ENCODE measurements at regions not wholly inside any gene's neighbourhood (a gene's known extent, or its start where the extent isn't known, plus 50 kb on each side); places are given as distances from the start of the nearest gene placed in this dataset.

DNA sequence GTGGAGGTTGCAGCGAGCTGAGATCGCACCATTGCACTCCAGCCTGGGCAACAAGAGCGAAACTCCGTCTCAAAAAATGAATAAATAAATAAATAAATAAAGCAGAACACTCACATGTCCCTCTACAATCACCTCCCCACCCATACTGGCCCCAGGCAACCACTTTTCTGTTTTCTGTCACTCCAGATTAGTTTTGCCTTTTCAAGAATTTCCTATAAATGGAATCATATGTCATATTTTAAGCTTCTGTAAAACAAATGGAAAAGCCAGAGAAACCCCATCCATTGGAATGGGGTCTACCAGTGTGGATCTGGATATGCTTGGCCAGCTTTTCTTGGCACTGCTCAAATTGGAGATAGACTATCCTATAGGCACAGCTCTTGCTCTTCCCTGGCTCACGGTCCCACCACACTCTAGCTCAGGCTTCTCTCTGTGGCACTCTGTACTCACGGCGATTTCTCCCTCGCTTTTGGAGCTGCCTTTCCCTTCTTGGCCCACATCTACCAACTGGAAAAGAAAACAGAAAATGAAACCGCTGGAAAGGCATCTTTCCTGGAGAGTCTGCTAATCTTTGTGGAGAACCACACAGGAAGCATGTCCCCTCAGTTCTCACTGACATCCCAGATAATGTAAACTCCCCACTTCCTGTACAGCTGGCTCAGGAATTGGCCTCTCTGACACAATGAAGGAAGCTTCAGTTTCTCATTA, 210.1 kb downstream of the JCAD start:
- DNase-seq (no peak), ATAC-seq (no peak)
- Mint-ChIP-seq H3K9me3 (ENCODE audit: low read depth) (no peaks in the 10 kb centered on the region), H3K4me1 (peaks cover 5% of the 10 kb centered on the region), H3K4me3 (no peak overlapping the region), H3K27ac (no peak overlapping the region), H3K36me3 (no peaks in the 10 kb centered on the region), H3K27me3 (peaks cover 13% of the 10 kb centered on the region)
- CTCF ChIA-PET = interaction anchor here (1.0 kb wide), 1 partner anchor 18 kb away, joined by 3 read pairs; no protein-coding TSS in a partner anchor

- Mint-ChIP-seq H3K9me3 (ENCODE audit: low read depth) (no peaks in the 10 kb centered on the region), H3K4me1 (peaks cover 5% of the 10 kb centered on the region), H3K36me3 (no peaks in the 10 kb centered on the region), H3K27me3 (peaks cover 8% of the 10 kb centered on the region), H3K27ac (no peak overlapping the region), H3K4me3 (no peak overlapping the region)
- no peak for DNase-seq
- ATAC-seq = no peak
- CTCF ChIA-PET = no interaction called here
Observed at GRCh38 chr10:29846881-29847280, 212.1 kb upstream of the SVIL start.

GRCh38 chr10:29845166-29845565, 210.4 kb upstream of the SVIL start:
- H3K4me1 Mint-ChIP-seq = peaks cover 5% of the 10 kb centered on the region
- no peaks in the 10 kb centered on the region for H3K9me3 Mint-ChIP-seq (ENCODE audit: low read depth)
- H3K36me3 Mint-ChIP-seq = no peaks in the 10 kb centered on the region
- DNase-seq (no peak), ATAC-seq (no peak)
- H3K4me3 Mint-ChIP-seq = no peak overlapping the region
- CTCF ChIA-PET = no interaction called here
- no peak overlapping the region for H3K27ac Mint-ChIP-seq
- H3K27me3 Mint-ChIP-seq = peaks cover 3% of the 10 kb centered on the region

DNA sequence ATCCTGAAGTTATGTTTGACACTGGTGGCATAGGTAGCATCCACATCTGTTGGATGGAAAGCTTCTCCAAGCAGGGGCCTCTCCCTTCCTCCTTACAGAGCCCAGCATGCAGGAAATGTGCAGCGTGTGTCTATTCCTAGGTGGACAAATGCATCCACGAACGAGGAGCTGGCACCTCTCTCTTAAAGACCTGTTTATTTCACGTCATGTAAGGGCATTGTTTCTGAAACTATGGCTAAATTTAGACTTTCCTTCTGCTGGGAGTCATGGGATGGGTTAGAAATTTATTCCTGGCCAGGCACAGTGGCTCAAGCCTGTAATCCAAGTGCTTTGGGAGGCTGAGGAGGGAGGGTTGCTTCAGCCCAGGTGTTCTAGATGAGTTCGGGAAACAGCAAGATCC, 208.4 kb upstream of the SVIL start:
- Mint-ChIP-seq H3K4me3 (no peak overlapping the region), H3K36me3 (no peaks in the 10 kb centered on the region), H3K9me3 (ENCODE audit: low read depth) (no peaks in the 10 kb centered on the region), H3K4me1 (no peaks in the 10 kb centered on the region), H3K27me3 (peaks cover 3% of the 10 kb centered on the region), H3K27ac (no peak overlapping the region)
- CTCF ChIA-PET = no interaction called here
- DNase-seq = no peak
- no peak for ATAC-seq

DNA sequence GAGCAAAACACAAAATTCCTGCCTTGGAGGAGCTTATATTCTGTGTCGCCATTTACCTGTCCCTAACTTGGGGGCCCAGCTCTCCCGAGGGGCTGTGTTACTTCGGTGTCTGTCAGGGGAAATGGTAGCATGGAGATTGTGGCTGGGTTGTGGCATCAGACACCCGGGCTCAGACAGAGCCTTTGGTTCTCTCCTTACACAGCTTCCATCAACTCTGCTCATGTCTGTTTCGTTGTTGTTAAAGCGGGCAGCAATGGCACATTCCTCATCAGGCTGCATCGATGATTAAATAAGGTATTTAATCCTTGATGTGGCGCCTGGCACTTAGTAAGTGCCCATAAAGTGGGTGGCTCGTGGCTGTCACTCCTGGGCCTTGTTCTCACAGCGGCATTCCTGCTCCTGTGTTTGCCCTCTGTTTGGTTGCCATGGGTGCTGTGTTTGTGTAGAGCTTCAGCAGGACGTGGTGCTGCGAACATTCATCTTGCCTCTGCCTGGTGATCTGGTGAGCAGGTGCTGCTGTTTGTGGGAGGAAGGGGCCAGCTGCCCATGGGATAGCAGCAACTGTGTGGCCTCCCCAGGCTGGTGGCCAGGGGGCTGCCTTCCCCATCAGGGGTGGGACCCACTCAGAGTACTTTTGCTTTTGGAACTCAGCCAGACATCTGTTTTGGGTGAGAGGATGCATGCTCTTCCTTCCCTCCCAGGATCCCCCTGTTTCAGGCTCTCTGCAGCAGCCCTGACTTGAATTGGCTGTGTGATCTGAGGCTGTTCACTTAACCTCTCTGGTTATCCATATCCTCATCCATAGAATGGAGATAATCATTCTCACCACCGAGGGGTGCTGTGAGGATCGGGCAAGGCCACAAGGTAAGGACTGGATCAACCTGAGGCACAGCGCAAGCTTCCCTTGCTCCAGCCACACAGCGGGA, 207.2 kb upstream of the SVIL start:
- H3K9me3 Mint-ChIP-seq (ENCODE audit: low read depth) = no peaks in the 10 kb centered on the region
- H3K4me1 Mint-ChIP-seq = no peaks in the 10 kb centered on the region
- H3K27ac Mint-ChIP-seq = no peak overlapping the region
- H3K4me3 Mint-ChIP-seq = no peak overlapping the region
- no peaks in the 10 kb centered on the region for H3K36me3 Mint-ChIP-seq
- no peak for ATAC-seq
- CTCF ChIA-PET = no interaction called here
- DNase-seq = no peak
- peaks cover 5% of the 10 kb centered on the region for H3K27me3 Mint-ChIP-seq

DNA sequence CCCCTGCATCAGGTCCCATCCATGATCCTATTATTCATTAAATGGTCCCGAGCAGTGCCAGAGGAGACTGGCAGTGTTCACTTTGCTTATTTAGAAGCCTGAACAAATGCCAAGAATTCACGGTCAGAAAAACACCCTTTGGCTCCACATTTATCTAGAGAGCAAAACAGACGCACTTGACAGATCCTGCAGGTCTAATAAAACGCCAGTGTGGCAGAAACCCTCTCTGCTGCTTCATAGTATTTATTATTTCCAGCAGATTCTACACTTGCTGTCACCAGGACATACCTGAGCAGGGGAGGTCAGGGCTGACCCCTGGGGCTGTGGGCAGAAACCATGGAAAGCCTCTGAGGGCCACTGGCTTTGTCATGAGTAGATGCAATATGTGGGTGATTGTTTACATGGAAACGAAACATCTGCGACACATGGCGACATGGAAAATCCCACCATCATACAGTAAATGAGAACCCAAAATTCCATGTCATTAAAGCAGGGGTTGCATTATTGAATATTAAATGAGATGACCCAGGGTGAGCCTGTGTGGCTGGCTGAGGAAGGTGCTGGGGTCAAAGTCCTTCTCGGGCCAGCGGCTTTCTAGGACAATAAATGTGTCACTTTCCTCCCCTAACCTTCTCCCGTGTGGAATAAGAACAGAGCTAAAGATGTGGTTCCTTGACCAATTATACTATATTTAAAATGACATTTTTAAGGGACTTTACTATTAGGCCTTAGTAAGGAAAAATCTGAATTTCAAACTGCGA, 205.9 kb upstream of the SVIL start:
- H3K4me3 Mint-ChIP-seq = no peak overlapping the region
- CTCF ChIA-PET = no interaction called here

GRCh38 chr10:29839826-29840515, 205.2 kb upstream of the SVIL start:
- CTCF ChIA-PET = no interaction called here
- no peaks in the 10 kb centered on the region for H3K36me3 Mint-ChIP-seq
- ATAC-seq = no peak
- no peak overlapping the region for H3K4me3 Mint-ChIP-seq
- no peaks in the 10 kb centered on the region for H3K4me1 Mint-ChIP-seq
- no peak overlapping the region for H3K27ac Mint-ChIP-seq
- DNase-seq = no peak
- H3K27me3 Mint-ChIP-seq = peaks cover 10% of the 10 kb centered on the region
- H3K9me3 Mint-ChIP-seq (ENCODE audit: low read depth) = no peaks in the 10 kb centered on the region

More for the DNA sequence above, 205.9 kb upstream of the SVIL start:
- ATAC-seq (no peak), DNase-seq (no peak)
- H3K9me3 Mint-ChIP-seq (ENCODE audit: low read depth) = no peaks in the 10 kb centered on the region
- H3K36me3 Mint-ChIP-seq = no peaks in the 10 kb centered on the region
- H3K4me1 Mint-ChIP-seq = no peaks in the 10 kb centered on the region
- peaks cover 7% of the 10 kb centered on the region for H3K27me3 Mint-ChIP-seq
- H3K27ac Mint-ChIP-seq = no peak overlapping the region

DNA sequence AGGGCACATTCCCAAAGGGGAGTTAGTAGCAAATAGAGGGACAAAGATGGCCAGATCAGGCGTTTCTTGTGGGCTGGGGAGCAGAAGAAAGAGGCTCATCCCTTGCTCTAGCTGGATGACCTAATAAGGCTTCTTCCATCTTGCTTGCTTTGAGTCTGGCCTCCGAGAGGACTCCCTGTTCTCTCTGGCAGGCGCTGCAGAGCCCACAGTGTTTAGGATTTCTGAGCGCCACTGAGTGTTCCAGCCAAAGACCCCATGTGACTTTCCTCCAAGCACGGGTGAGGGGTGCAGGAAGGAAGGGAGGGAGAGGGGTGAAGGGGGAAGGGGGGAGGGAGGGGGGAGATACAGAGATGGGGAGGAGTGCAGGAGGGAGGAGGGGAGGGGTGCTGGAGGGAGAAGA, 203.8 kb upstream of the SVIL start:
- CTCF ChIA-PET = no interaction called here
- H3K9me3 Mint-ChIP-seq (ENCODE audit: low read depth) = no peaks in the 10 kb centered on the region
- no peaks in the 10 kb centered on the region for H3K4me1 Mint-ChIP-seq
- no peak overlapping the region for H3K27ac Mint-ChIP-seq
- peaks cover 17% of the 10 kb centered on the region for H3K27me3 Mint-ChIP-seq
- no peaks in the 10 kb centered on the region for H3K36me3 Mint-ChIP-seq
- no peak overlapping the region for H3K4me3 Mint-ChIP-seq
- DNase-seq = no peak
- ATAC-seq = no peak

GRCh38 chr10:29837586-29837985, 202.8 kb upstream of the SVIL start:
- H3K27me3 Mint-ChIP-seq = peaks cover 17% of the 10 kb centered on the region
- H3K36me3 Mint-ChIP-seq = no peaks in the 10 kb centered on the region
- no peak for ATAC-seq
- no peak overlapping the region for H3K27ac Mint-ChIP-seq
- CTCF ChIA-PET = no interaction called here
- no peak for DNase-seq
- H3K4me3 Mint-ChIP-seq = no peak overlapping the region
- H3K9me3 Mint-ChIP-seq (ENCODE audit: low read depth) = no peaks in the 10 kb centered on the region
- no peaks in the 10 kb centered on the region for H3K4me1 Mint-ChIP-seq

DNA sequence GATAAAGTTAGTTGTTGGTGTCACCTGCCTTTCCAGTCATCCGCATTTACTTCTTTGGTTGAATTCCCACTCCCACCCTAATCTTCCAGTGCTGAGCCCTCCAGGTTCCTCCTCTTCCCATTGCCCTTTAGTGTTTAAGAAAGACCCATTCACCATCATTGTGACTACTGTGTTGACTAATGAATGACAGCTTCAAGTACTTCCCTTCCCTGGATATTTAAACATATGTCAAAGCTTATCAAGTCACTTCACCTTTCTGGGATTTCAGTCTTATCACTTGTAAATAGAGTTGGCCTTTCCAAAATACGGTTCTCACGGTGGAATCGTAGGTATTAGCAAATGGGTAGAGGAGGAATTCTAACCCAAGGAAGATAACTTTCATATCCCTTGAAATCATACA, 201.6 kb upstream of the SVIL start:
- no peak for ATAC-seq
- Mint-ChIP-seq H3K4me1 (no peaks in the 10 kb centered on the region), H3K27ac (no peak overlapping the region), H3K4me3 (no peak overlapping the region), H3K27me3 (peaks cover 17% of the 10 kb centered on the region), H3K9me3 (ENCODE audit: low read depth) (no peaks in the 10 kb centered on the region), H3K36me3 (no peaks in the 10 kb centered on the region)
- no peak for DNase-seq
- CTCF ChIA-PET = no interaction called here

GRCh38 chr10:29835055-29835454, 200.3 kb upstream of the SVIL start:
- Mint-ChIP-seq H3K27me3 (peaks cover 17% of the 10 kb centered on the region), H3K9me3 (ENCODE audit: low read depth) (no peaks in the 10 kb centered on the region), H3K4me1 (no peaks in the 10 kb centered on the region), H3K27ac (no peak overlapping the region), H3K4me3 (no peak overlapping the region), H3K36me3 (no peaks in the 10 kb centered on the region)
- CTCF ChIA-PET = interaction anchor here (0.8 kb wide), 1 partner anchor 21 kb away, joined by 4 read pairs; no protein-coding TSS in a partner anchor
- DNase-seq = no peak
- no peak for ATAC-seq

DNA sequence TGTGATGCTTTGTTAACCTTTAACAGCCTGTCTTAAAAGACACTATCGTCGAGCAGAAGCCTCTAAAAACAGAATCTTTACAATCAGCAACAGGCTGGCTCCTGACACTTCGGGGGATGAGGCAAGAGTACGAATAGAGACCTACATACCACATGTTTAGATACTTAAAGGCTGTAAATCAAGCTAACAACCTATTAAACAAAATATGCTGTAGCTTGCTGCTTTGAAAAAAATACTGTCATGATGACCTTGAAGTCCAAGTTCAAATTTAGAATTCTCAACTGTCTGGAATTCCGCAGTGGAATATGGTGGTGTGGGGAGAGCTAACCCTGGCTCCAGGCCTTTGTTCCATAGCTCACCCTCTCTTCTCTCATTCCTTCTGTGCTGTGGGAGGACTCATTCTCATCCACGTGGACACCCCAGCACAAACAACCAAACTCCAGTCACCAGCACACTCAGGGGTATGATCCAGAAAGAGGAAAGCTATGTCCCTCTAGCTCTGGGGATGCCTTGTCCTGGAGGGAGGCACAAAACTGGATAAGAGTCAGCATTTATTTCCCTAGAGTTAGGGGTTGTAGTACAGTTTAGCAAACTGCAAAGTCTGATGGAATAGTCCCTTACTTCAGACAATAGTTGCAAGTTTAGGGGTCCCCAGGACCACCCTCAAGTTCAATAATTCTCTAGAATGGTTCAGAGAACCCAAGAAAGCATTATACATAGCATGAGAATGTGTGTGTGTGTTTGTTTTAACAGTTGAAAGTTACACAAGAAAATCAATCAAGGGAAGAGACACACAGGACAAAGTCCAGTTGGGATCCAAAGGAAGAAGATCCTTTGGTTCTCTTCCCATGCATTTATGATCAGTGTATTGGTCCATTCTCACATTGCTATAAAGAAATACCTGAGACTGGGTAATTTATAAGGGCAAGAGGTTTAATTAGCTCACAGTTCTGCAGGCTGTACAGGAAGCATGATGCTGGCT, 196.1 kb upstream of the SVIL start:
- Mint-ChIP-seq H3K9me3 (ENCODE audit: low read depth) (no peaks in the 10 kb centered on the region), H3K4me1 (peaks cover 2% of the 10 kb centered on the region), H3K27ac (no peak overlapping the region), H3K4me3 (no peak overlapping the region), H3K27me3 (peaks cover 11% of the 10 kb centered on the region), H3K36me3 (no peaks in the 10 kb centered on the region)
- CTCF ChIA-PET = interaction anchor here (1.0 kb wide), 1 partner anchor 18 kb away, joined by 3 read pairs; no protein-coding TSS in a partner anchor
- no peak for ATAC-seq
- DNase-seq = no peak

Data from activated CD8-positive, alpha-beta memory T cell treated with anti-CD3 and anti-CD28 coated beads, Interleukin-2, amount 10 ng/mL, durations not matched to agents 7 days and 5 days (primary cell).